Endodermal cell (in vitro differentiated cells): ENCODE measurements at regions not wholly inside any gene's neighbourhood (a gene's known extent, or its start where the extent isn't known, plus 50 kb on each side); places are given as distances from the start of the nearest gene placed in this dataset.

Source experiments
- DNase-seq: peaks from one replicate; pipeline ENCODE4 v3.0.0-alpha.2; 2017
- H3K27ac ChIP-seq: 2 replicates; pipeline ENCODE4 v1.5.1; 2013; ENCODE audit warnings: mild to moderate bottlenecking, low read depth, low read length, moderate library complexity
- H3K27me3 ChIP-seq: 2 replicates; pipeline ENCODE4 v1.6.1; 2013; ENCODE audit warnings: mild to moderate bottlenecking, low read length, moderate library complexity; ENCODE audit not compliant: insufficient read depth, control insufficient read depth, poor library complexity, severe bottlenecking
- H3K36me3 ChIP-seq: 2 replicates; pipeline ENCODE4 v1.7.0; 2013; ENCODE audit warnings: mild to moderate bottlenecking, low read length, moderate library complexity; ENCODE audit not compliant: control insufficient read depth, insufficient read depth
- H3K4me1 ChIP-seq: one replicate; pipeline ENCODE4 v1.7.0; 2013; ENCODE audit warnings: low read length; ENCODE audit not compliant: control insufficient read depth, insufficient read depth
- H3K4me3 ChIP-seq: 2 replicates; pipeline ENCODE4 v1.5.1; 2013; ENCODE audit warnings: mild to moderate bottlenecking, low read length, moderate library complexity
- H3K9ac ChIP-seq: 2 replicates; pipeline ENCODE4 v1.6.1; 2013; ENCODE audit warnings: mild to moderate bottlenecking, low read length, moderate library complexity; ENCODE audit not compliant: poor library complexity, severe bottlenecking; ENCODE audit errors: extremely low read depth
- H3K9me3 ChIP-seq: 2 replicates; pipeline ENCODE4 v1.6.1; 2013; ENCODE audit warnings: mild to moderate bottlenecking, low read length, moderate library complexity; ENCODE audit not compliant: control insufficient read depth
- H3K27ac Mint-ChIP-seq: 2 replicates; pipeline ENCODE4 v1.8.0; 2020; ENCODE audit warnings: mixed read lengths
- H3K27me3 Mint-ChIP-seq: 2 replicates; pipeline ENCODE4 v1.8.0; 2021; ENCODE audit warnings: mild to moderate bottlenecking, mixed read lengths; ENCODE audit not compliant: insufficient read depth
- H3K36me3 Mint-ChIP-seq: 2 replicates; pipeline ENCODE4 v1.8.0; 2020; ENCODE audit warnings: low read depth, mixed read lengths
- H3K4me1 Mint-ChIP-seq: 2 replicates; pipeline ENCODE4 v1.8.0; 2020; ENCODE audit warnings: mixed read lengths
- H3K4me3 Mint-ChIP-seq: 2 replicates; pipeline ENCODE4 v1.8.0; 2020; ENCODE audit warnings: mild to moderate bottlenecking, moderate library complexity, mixed read lengths
- H3K9me3 Mint-ChIP-seq: 2 replicates; pipeline ENCODE4 v1.8.0; 2020; ENCODE audit warnings: mild to moderate bottlenecking, mixed read lengths
- WGBS, 2 experiments: methylation state at CpG; one replicate each; pipeline versions ENCODE4 v1.1.5 to v1.1.7; 2013; ENCODE audit warnings: missing lambda C conversion rate in 2 of 2, mixed read lengths in 1 of 2; ENCODE audit not compliant: insufficient coverage in 1 of 2, insufficient read length in 1 of 2; 5-methylcytosine and 5-hydroxymethylcytosine counted together
- TF ChIP-seq, protein P1 (sequence below): fragments of 200-600 bp; sonication (generic); conservative IDR thresholded peaks from 2 replicates; pipeline ENCODE4 v1.5.0; 2021; ENCODE audit warnings: antibody characterized with exemption, mild to moderate bottlenecking

DNA sequence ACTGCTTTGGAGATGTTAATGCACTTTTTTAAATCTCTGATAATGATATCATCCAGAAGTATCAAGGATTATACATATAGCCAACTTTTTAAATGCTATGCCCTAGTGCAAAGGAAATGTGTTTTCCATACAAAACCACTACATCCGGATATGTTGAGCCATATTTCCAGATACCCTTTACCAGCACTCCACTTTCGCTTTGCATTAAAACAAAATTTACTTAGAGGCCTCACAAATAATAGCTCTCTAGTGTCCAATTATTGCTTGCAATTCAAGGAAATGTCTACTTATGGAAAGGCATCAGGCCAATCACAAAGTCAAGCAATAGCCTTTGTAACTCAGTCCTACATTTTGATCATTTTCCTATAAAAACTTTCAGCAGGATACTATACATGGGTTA lies 1072.8 kb upstream of the INTU start:
- no peak overlapping the region for H3K4me3 Mint-ChIP-seq
- DNase-seq = no peak
- no peaks in the 10 kb centered on the region for H3K4me1 Mint-ChIP-seq
- TF ChIP-seq, protein P1, sequence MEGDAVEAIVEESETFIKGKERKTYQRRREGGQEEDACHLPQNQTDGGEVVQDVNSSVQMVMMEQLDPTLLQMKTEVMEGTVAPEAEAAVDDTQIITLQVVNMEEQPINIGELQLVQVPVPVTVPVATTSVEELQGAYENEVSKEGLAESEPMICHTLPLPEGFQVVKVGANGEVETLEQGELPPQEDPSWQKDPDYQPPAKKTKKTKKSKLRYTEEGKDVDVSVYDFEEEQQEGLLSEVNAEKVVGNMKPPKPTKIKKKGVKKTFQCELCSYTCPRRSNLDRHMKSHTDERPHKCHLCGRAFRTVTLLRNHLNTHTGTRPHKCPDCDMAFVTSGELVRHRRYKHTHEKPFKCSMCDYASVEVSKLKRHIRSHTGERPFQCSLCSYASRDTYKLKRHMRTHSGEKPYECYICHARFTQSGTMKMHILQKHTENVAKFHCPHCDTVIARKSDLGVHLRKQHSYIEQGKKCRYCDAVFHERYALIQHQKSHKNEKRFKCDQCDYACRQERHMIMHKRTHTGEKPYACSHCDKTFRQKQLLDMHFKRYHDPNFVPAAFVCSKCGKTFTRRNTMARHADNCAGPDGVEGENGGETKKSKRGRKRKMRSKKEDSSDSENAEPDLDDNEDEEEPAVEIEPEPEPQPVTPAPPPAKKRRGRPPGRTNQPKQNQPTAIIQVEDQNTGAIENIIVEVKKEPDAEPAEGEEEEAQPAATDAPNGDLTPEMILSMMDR = no peak
- Histone ChIP-seq H3K4me1 (no peaks in the 10 kb centered on the region), H3K9ac (no peak overlapping the region), H3K27me3 (no peaks in the 10 kb centered on the region), H3K9me3 (no peaks in the 10 kb centered on the region), H3K27ac (no peak overlapping the region), H3K4me3 (no peak overlapping the region), H3K36me3 (no peaks in the 10 kb centered on the region)
- no peaks in the 10 kb centered on the region for H3K9me3 Mint-ChIP-seq
- no peak overlapping the region for H3K27ac Mint-ChIP-seq
- H3K27me3 Mint-ChIP-seq = no peaks in the 10 kb centered on the region
- WGBS, 2 experiments = 48 to 50% methylated on average over 2 of the region's 2 CpGs
- H3K36me3 Mint-ChIP-seq = no peaks in the 10 kb centered on the region

DNA sequence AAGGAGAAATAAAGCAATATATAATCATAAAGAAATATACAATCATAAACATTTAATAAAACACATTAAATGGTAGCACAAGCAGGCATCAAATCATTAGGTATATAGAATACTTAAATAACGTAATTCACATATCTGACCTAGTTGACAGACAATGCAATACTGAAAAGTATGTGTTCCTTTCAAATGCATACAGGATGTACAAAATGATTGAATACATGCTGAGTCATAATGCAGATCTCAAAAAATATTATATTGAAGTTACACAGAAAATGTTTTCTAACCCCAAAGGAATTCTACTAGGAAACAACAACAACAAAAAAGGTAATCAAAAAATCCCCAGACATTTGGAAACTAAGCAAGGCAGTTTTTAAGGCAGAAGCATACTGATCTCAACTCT lies 1072.0 kb upstream of the INTU start:
- no peaks in the 10 kb centered on the region for H3K9me3 Mint-ChIP-seq
- TF ChIP-seq, protein P1 = no peak

DNA sequence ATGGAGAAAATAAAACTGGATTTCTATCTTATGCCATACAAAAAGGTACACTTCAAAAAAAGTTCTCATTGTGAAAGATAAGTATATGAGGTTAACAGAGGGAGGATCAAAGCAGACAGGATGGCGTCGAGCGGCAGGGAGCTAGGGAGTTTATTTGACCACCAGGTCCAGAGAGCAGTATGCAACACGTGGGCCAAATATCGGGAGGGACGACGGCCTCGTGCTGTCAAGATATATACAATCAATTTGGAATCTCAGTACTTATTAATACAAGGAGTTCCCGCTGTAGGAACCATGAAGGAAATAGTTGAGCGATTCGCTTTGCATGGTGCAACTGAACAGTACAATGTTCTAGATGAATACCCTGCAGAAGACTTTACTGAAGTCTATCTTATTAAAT lies 1069.4 kb upstream of the INTU start:
- Mint-ChIP-seq H3K36me3 (no peaks in the 10 kb centered on the region), H3K9me3 (no peaks in the 10 kb centered on the region), H3K4me3 (no peak overlapping the region), H3K4me1 (no peaks in the 10 kb centered on the region), H3K27me3 (no peaks in the 10 kb centered on the region), H3K27ac (no peak overlapping the region)
- no peaks in the 10 kb centered on the region for H3K27me3 ChIP-seq
- no peak overlapping the region for H3K27ac ChIP-seq
- 96 to 100% methylated on average over 3 to 11 of the region's 11 CpGs for WGBS, 2 experiments
- TF ChIP-seq, protein P1 = no peak
- H3K4me3 ChIP-seq = no peak overlapping the region
- no peak overlapping the region for H3K9ac ChIP-seq
- H3K9me3 ChIP-seq = no peaks in the 10 kb centered on the region
- no peaks in the 10 kb centered on the region for H3K36me3 ChIP-seq
- DNase-seq = no peak
- no peaks in the 10 kb centered on the region for H3K4me1 ChIP-seq

More for the DNA sequence above, 1072.0 kb upstream of the INTU start:
- Histone ChIP-seq H3K27me3 (no peaks in the 10 kb centered on the region), H3K4me3 (no peak overlapping the region), H3K4me1 (no peaks in the 10 kb centered on the region), H3K9ac (no peak overlapping the region), H3K36me3 (no peaks in the 10 kb centered on the region), H3K27ac (no peak overlapping the region), H3K9me3 (no peaks in the 10 kb centered on the region)
- DNase-seq = no peak
- no peak overlapping the region for H3K27ac Mint-ChIP-seq
- H3K4me3 Mint-ChIP-seq = no peak overlapping the region
- WGBS, 2 experiments = 83% methylated on average over 1 of the region's 1 CpG; no CpG with 5 or more reads in 1 of the 2 experiments
- no peaks in the 10 kb centered on the region for H3K27me3 Mint-ChIP-seq
- no peaks in the 10 kb centered on the region for H3K4me1 Mint-ChIP-seq
- no peaks in the 10 kb centered on the region for H3K36me3 Mint-ChIP-seq
